ENCODE measurements at regions not wholly inside any gene's neighbourhood (a gene's known extent, or its start where the extent isn't known, plus 50 kb on each side); places are given as distances from the start of the nearest gene placed in this dataset.

- TF ChIP-seq, protein P1, sequence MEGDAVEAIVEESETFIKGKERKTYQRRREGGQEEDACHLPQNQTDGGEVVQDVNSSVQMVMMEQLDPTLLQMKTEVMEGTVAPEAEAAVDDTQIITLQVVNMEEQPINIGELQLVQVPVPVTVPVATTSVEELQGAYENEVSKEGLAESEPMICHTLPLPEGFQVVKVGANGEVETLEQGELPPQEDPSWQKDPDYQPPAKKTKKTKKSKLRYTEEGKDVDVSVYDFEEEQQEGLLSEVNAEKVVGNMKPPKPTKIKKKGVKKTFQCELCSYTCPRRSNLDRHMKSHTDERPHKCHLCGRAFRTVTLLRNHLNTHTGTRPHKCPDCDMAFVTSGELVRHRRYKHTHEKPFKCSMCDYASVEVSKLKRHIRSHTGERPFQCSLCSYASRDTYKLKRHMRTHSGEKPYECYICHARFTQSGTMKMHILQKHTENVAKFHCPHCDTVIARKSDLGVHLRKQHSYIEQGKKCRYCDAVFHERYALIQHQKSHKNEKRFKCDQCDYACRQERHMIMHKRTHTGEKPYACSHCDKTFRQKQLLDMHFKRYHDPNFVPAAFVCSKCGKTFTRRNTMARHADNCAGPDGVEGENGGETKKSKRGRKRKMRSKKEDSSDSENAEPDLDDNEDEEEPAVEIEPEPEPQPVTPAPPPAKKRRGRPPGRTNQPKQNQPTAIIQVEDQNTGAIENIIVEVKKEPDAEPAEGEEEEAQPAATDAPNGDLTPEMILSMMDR (IDR thresholded peaks at IDR 0.05; ENCODE audit: low read depth, low read length): no peak
- no peak for TF ChIP-seq EZH2phosphoT487 (IDR thresholded peaks at IDR 0.05; ENCODE audit: low read depth)
Measured at GRCh38 chr11:116200564-116200963, 572.2 kb downstream of the BUD13 start.

All from OCI-LY3 (cell line).